Breast epithelium (tissue), 3 donors: ENCODE measurements at regions not wholly inside any gene's neighbourhood (a gene's known extent, or its start where the extent isn't known, plus 50 kb on each side); places are given as distances from the start of the nearest gene placed in this dataset.

Source experiments
- POLR2A ChIP-seq: fragments of 450-650 bp; IDR thresholded peaks from one replicate; pipeline ENCODE4 v1.6.1; 2016; ENCODE audit warnings: antibody characterized with exemption, mild to moderate bottlenecking, moderate library complexity
- TF ChIP-seq, protein P1 (sequence below), 3 donors: fragments of 450-650 bp; IDR thresholded peaks; one replicate each; pipeline ENCODE4 v1.5.1; 2016 to 2017; ENCODE audit warnings: antibody characterized with exemption in 3 of 3, mild to moderate bottlenecking in 3 of 3, moderate library complexity in 3 of 3

DNA sequence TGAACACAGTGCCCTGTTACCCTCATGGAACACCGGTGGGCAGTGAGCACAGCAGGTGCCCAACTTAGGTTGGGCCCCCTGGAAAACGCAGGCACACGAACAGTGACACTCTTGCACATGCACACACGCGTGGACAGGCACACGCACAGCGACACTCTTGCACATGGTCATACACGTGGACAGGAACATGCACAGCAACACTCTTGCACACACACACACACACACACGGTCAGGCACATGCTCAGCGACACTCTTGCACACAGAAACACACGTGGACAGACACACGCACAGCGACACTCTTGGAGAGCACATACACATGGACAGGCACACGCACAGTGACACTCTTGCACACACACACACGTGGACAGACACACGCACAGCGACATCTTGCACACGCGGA lies 559.4 kb upstream of the ADAMTS16 start:
- TF ChIP-seq, protein P1, sequence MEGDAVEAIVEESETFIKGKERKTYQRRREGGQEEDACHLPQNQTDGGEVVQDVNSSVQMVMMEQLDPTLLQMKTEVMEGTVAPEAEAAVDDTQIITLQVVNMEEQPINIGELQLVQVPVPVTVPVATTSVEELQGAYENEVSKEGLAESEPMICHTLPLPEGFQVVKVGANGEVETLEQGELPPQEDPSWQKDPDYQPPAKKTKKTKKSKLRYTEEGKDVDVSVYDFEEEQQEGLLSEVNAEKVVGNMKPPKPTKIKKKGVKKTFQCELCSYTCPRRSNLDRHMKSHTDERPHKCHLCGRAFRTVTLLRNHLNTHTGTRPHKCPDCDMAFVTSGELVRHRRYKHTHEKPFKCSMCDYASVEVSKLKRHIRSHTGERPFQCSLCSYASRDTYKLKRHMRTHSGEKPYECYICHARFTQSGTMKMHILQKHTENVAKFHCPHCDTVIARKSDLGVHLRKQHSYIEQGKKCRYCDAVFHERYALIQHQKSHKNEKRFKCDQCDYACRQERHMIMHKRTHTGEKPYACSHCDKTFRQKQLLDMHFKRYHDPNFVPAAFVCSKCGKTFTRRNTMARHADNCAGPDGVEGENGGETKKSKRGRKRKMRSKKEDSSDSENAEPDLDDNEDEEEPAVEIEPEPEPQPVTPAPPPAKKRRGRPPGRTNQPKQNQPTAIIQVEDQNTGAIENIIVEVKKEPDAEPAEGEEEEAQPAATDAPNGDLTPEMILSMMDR (IDR thresholded peaks at IDR 0.05) = no peak
- TF ChIP-seq POLR2A = no peak
